Thoracic aorta (tissue), 2 donors: ENCODE measurements at regions not wholly inside any gene's neighbourhood (a gene's known extent, or its start where the extent isn't known, plus 50 kb on each side); places are given as distances from the start of the nearest gene placed in this dataset.
"Not testable (repeated sequence)": the region's sequence is repeated elsewhere in the genome, so short reads cannot be mapped to it uniquely, and the experiment has no call there.

Source experiments
- ATAC-seq: fragments of 150-250 bp; one replicate; pipeline ENCODE4 v1.8.0; 2017; ENCODE audit warnings: low read depth; ENCODE audit not compliant: insufficient number of reproducible peaks, low FRiP score
- DNase-seq: peaks from one replicate; pipeline ENCODE4 v3.0.0-alpha.2; 2020; ENCODE audit warnings: low spot score
- H3K27ac ChIP-seq, 2 donors: fragments of 200-600 bp; sonication (generic); 1 replicate in 1 of 2; 2 replicates in 1 of 2; pipeline ENCODE4 v1.5.1; 2016; ENCODE audit warnings: mild to moderate bottlenecking in 2 of 2, moderate library complexity in 2 of 2
- H3K27me3 ChIP-seq: fragments of 200-600 bp; sonication (generic); replicated peaks from 2 replicates; pipeline ENCODE4 v1.6.0; 2016; ENCODE audit warnings: mild to moderate bottlenecking; ENCODE audit not compliant: insufficient read depth
- H3K36me3 ChIP-seq: fragments of 200-600 bp; sonication (generic); one replicate; pipeline ENCODE4 v1.5.1; 2016
- H3K4me1 ChIP-seq, 2 donors: fragments of 200-600 bp; sonication (generic); 1 replicate in 1 of 2; 2 replicates in 1 of 2; pipeline versions ENCODE4 v1.5.1 to v1.6.0; 2016; ENCODE audit warnings: low read depth in 2 of 2, mild to moderate bottlenecking in 1 of 2; ENCODE audit not compliant: control insufficient read depth in 1 of 2
- H3K4me3 ChIP-seq: fragments of 200-600 bp; sonication (generic); 2 replicates; pipeline ENCODE4 v1.5.1; 2016; ENCODE audit warnings: mild to moderate bottlenecking
- H3K9me3 ChIP-seq: fragments of 200-600 bp; sonication (generic); 2 replicates; pipeline ENCODE4 v1.5.1; 2016
- TF ChIP-seq, protein P1 (sequence below): fragments of 200-600 bp; sonication (generic); IDR thresholded peaks from one replicate; pipeline ENCODE4 v1.5.1; 2019; ENCODE audit warnings: antibody characterized with exemption

GRCh38 chr2:226303707-226304106 lies 495.9 kb downstream of the IRS1 start:
- TF ChIP-seq, protein P1, sequence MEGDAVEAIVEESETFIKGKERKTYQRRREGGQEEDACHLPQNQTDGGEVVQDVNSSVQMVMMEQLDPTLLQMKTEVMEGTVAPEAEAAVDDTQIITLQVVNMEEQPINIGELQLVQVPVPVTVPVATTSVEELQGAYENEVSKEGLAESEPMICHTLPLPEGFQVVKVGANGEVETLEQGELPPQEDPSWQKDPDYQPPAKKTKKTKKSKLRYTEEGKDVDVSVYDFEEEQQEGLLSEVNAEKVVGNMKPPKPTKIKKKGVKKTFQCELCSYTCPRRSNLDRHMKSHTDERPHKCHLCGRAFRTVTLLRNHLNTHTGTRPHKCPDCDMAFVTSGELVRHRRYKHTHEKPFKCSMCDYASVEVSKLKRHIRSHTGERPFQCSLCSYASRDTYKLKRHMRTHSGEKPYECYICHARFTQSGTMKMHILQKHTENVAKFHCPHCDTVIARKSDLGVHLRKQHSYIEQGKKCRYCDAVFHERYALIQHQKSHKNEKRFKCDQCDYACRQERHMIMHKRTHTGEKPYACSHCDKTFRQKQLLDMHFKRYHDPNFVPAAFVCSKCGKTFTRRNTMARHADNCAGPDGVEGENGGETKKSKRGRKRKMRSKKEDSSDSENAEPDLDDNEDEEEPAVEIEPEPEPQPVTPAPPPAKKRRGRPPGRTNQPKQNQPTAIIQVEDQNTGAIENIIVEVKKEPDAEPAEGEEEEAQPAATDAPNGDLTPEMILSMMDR = no peak
- Histone ChIP-seq H3K9me3 (no peaks in the 10 kb centered on the region), H3K4me1 (no peaks in the 10 kb centered on the region), H3K27ac (no peak overlapping the region), H3K36me3 (no peaks in the 10 kb centered on the region), H3K27me3 (no peaks in the 10 kb centered on the region), H3K4me3 (no peak overlapping the region)
- DNase-seq (no peak), ATAC-seq (no peak)

GRCh38 chr2:226300196-226300886 lies 499.3 kb downstream of the IRS1 start:
- Histone ChIP-seq H3K36me3 (no peaks in the 10 kb centered on the region), H3K9me3 (no peaks in the 10 kb centered on the region), H3K4me3 (no peak overlapping the region), H3K4me1 (no peaks in the 10 kb centered on the region), H3K27me3 (no peaks in the 10 kb centered on the region), H3K27ac (no peak overlapping the region)
- no peak for DNase-seq
- TF ChIP-seq, protein P1 = no peak
- no peak for ATAC-seq

DNA sequence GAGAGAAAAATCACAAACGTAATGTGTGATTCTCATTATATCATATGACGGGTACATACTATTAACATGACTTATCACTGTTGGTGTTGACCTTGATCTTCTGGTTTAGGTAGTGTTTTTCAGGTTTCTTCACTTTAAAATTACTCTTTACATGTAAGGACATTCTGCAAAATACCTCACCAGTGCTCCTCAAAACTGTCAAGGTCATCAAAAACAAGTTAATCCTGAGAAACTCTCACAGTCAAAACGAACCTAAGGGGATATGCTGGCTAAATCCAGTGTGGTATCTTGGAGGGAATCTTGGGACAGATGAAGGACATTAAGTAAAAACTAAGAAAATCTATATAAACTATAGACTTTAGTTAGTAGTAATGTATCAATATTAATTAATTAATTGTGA lies 499.8 kb downstream of the IRS1 start:
- Histone ChIP-seq H3K36me3 (no peaks in the 10 kb centered on the region), H3K27ac (no peak overlapping the region), H3K9me3 (no peaks in the 10 kb centered on the region), H3K27me3 (no peaks in the 10 kb centered on the region), H3K4me1 (no peaks in the 10 kb centered on the region), H3K4me3 (no peak overlapping the region)
- TF ChIP-seq, protein P1 = no peak
- ATAC-seq = no peak
- no peak for DNase-seq

DNA sequence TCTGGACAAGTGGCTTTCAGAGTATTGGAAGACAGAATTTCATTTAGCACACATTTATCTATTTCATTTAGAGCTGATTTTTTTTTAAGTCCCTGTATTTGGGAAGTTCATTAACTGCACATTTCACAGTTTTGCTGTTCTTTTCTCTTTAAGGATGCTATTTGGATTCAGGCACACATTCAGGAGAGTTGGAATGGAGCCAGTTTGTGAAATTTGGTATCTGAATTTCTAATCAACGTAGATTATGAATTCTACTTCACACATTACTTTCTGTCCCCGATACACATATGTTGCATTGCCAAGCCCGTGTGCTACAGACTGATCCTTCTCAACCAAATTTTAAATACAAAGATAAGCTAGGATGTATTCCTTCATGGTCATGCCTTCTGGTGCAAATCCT lies 503.9 kb downstream of the IRS1 start:
- H3K9me3 ChIP-seq = peaks cover 10% of the 10 kb centered on the region
- DNase-seq (no peak), ATAC-seq (no peak)
- no peaks in the 10 kb centered on the region for H3K4me1 ChIP-seq
- H3K27ac ChIP-seq = no peak overlapping the region
- H3K4me3 ChIP-seq = no peak overlapping the region
- no peaks in the 10 kb centered on the region for H3K36me3 ChIP-seq
- TF ChIP-seq, protein P1 = no peak
- no peaks in the 10 kb centered on the region for H3K27me3 ChIP-seq

DNA sequence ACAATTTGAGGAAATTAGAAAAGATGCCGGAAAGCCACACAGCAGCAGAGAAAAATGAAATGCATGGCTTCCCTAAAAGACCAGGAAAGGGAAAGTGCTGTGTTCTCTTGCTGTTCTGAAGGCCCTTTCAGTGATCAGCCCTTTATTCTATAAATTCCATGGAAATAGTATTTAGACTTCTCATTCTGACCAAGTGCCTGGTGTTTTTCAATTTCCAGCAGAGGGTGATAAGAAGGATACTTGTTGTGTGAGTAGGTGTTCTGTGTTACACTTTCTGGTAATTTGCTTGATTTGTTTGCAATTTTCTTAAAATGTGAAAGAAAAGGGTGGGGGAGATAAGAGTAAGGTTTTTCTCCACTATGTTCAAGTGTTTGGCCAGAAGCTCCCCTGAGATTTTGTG lies 504.5 kb downstream of the IRS1 start:
- no peak for ATAC-seq

DNA sequence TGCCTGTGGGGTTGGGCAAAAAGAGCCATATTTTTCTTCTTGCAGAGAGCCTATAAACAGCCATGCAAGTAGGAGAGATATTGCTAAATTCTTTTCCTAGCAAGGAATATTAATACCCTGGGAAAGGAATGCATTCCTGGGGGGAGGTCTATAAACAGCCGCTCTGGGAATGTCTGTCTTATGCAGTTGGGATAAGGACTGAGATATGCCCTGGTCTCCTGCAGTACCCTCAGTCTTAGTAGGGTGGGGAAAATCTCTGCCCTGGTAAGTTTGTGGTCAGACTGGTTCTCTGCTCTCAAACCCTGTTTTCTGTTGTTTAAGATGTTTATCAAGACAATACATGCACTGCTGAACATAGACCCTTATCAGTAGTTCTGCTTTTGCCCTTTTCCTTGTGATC lies 508.3 kb downstream of the IRS1 start:
- H3K4me3 ChIP-seq, DNase-seq, ATAC-seq, H3K27ac ChIP-seq, H3K36me3 ChIP-seq, H3K27me3 ChIP-seq, H3K4me1 ChIP-seq: not testable (repeated sequence)
- H3K9me3 ChIP-seq = peaks cover 12% of the 10 kb centered on the region

More for the DNA sequence above, 504.5 kb downstream of the IRS1 start:
- no peak for DNase-seq
- no peaks in the 10 kb centered on the region for H3K27me3 ChIP-seq
- peaks cover 12% of the 10 kb centered on the region for H3K9me3 ChIP-seq
- no peaks in the 10 kb centered on the region for H3K36me3 ChIP-seq
- no peaks in the 10 kb centered on the region for H3K4me1 ChIP-seq
- H3K4me3 ChIP-seq = no peak overlapping the region
- TF ChIP-seq, protein P1 = no peak
- no peak overlapping the region for H3K27ac ChIP-seq
